ENCODE measurements at regions not wholly inside any gene's neighbourhood (a gene's known extent, or its start where the extent isn't known, plus 50 kb on each side); places are given as distances from the start of the nearest gene placed in this dataset.

DNA sequence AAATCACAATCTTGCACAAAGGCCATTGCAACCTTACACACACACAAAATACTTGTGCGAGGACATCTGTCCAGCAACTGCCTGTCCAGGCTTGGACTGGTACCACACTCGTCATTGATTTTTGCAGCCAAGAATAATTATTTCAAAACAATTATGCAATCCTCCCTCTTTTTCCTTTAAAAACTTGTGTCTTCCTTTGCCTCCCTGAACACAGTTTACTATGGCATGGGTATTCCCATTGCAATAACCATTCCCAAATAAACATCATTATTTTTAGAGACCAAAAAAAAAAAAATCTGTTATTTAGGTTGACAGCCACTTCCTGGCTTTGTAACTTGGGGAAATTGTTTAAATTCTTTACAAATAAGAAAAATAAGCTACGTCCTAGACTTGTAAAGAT lies 54.0 kb downstream of the C11orf91 start:
- Mint-ChIP-seq H3K27ac (no peak overlapping the region), H3K4me1 (ENCODE audit: unreplicated experiment) (peaks cover 7% of the 10 kb centered on the region), H3K36me3 (peaks cover 3% of the 10 kb centered on the region), H3K4me3 (no peak overlapping the region), H3K27me3 (no peaks in the 10 kb centered on the region), H3K9me3 (no peaks in the 10 kb centered on the region)
- TF ChIP-seq, protein P1, sequence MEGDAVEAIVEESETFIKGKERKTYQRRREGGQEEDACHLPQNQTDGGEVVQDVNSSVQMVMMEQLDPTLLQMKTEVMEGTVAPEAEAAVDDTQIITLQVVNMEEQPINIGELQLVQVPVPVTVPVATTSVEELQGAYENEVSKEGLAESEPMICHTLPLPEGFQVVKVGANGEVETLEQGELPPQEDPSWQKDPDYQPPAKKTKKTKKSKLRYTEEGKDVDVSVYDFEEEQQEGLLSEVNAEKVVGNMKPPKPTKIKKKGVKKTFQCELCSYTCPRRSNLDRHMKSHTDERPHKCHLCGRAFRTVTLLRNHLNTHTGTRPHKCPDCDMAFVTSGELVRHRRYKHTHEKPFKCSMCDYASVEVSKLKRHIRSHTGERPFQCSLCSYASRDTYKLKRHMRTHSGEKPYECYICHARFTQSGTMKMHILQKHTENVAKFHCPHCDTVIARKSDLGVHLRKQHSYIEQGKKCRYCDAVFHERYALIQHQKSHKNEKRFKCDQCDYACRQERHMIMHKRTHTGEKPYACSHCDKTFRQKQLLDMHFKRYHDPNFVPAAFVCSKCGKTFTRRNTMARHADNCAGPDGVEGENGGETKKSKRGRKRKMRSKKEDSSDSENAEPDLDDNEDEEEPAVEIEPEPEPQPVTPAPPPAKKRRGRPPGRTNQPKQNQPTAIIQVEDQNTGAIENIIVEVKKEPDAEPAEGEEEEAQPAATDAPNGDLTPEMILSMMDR (conservative IDR thresholded peaks at IDR 0.05), result no peak
- DNase-seq (ENCODE audit: extremely low spot score, unreplicated experiment), result no peak

DNA sequence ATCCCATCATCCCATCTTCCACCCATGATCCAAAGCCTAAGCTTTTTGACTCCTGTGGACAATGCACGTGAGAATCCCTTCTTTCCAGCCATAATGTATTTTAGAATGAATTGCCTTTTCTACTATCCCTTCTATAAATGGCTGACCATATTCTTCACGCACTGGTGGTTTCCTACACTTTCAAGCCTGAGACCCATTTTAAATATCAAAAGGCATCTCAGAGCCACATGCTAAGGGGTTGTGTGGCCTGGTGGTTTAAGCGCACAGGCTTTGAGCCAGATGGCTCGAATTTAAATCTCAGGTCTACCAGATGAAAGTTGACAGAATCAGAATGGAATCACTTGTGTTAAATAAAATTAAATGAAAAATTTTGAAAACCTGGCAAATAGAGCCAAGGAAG lies 54.5 kb downstream of the C11orf91 start:
- DNase-seq (ENCODE audit: extremely low spot score, unreplicated experiment), result no peak
- H3K4me1 Mint-ChIP-seq (ENCODE audit: unreplicated experiment), result peaks cover 7% of the 10 kb centered on the region
- peaks cover 3% of the 10 kb centered on the region for H3K36me3 Mint-ChIP-seq
- no peaks in the 10 kb centered on the region for H3K27me3 Mint-ChIP-seq
- no peak overlapping the region for H3K4me3 Mint-ChIP-seq
- TF ChIP-seq, protein P1 (conservative IDR thresholded peaks at IDR 0.05), result no peak
- H3K9me3 Mint-ChIP-seq, result no peaks in the 10 kb centered on the region
- H3K27ac Mint-ChIP-seq, result no peak overlapping the region

DNA sequence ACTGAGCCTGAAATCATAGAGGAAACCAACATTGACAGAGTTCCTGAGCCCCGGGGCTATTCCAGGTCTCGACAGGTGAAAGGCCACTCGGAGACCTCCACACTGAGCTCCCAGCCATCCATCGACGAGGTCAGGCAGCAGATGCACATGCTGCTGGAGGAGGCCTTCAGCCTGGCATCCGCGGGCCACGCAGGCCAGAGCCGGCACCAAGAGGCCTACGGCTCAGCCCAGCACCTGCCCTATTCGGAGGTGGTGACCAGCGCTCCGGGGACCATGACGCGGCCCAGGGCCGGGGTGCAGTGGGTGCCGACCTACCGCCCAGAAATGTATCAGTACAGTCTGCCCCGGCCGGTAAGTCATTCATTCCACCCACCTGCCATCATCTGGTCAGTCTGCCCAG lies 54.9 kb downstream of the C11orf91 start:
- no peak overlapping the region for H3K27ac Mint-ChIP-seq
- H3K9me3 Mint-ChIP-seq, result no peaks in the 10 kb centered on the region
- DNase-seq (ENCODE audit: extremely low spot score, unreplicated experiment), result no peak
- no peaks in the 10 kb centered on the region for H3K27me3 Mint-ChIP-seq
- peaks cover 3% of the 10 kb centered on the region for H3K36me3 Mint-ChIP-seq
- TF ChIP-seq, protein P1 (conservative IDR thresholded peaks at IDR 0.05), result no peak
- no peak overlapping the region for H3K4me3 Mint-ChIP-seq
- H3K4me1 Mint-ChIP-seq (ENCODE audit: unreplicated experiment), result peaks cover 7% of the 10 kb centered on the region

DNA sequence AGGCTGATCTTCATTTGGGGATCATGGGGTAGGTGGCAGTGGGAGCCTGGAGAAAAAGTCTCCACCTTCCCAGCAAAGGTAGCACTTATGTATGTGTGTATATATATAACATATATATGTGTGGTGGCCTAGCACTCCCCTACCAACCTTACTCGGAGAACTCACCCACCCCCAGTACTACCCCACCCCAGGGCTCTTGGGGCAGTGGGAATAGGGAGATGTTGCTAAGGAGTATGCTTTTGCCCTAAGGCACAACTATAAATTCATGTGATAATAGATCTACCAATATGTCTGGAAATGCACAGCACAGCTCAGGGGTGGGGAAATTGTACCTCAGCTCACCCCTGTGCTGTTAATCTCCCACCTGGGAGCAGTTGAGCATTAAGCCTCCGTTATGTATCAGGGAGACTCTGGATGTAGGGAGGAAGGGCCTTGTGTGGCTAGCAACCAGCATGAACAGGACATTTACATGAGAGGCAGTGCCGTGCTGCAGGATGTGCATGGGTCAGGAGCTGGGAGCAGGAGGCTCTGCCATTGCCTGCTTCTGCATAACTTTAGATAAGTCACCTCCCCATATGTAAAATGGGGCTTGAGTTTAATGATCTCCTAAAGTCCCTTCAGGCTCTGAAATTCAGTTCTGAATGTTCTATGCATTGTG lies 57.3 kb downstream of the C11orf91 start:
- peaks cover 3% of the 10 kb centered on the region for H3K36me3 Mint-ChIP-seq
- TF ChIP-seq, protein P1 (conservative IDR thresholded peaks at IDR 0.05), result no peak
- H3K4me1 Mint-ChIP-seq (ENCODE audit: unreplicated experiment), result no peaks in the 10 kb centered on the region
- no peak overlapping the region for H3K4me3 Mint-ChIP-seq
- DNase-seq (ENCODE audit: extremely low spot score, unreplicated experiment), result no peak
- H3K9me3 Mint-ChIP-seq, result no peaks in the 10 kb centered on the region
- no peaks in the 10 kb centered on the region for H3K27me3 Mint-ChIP-seq
- no peak overlapping the region for H3K27ac Mint-ChIP-seq

DNA sequence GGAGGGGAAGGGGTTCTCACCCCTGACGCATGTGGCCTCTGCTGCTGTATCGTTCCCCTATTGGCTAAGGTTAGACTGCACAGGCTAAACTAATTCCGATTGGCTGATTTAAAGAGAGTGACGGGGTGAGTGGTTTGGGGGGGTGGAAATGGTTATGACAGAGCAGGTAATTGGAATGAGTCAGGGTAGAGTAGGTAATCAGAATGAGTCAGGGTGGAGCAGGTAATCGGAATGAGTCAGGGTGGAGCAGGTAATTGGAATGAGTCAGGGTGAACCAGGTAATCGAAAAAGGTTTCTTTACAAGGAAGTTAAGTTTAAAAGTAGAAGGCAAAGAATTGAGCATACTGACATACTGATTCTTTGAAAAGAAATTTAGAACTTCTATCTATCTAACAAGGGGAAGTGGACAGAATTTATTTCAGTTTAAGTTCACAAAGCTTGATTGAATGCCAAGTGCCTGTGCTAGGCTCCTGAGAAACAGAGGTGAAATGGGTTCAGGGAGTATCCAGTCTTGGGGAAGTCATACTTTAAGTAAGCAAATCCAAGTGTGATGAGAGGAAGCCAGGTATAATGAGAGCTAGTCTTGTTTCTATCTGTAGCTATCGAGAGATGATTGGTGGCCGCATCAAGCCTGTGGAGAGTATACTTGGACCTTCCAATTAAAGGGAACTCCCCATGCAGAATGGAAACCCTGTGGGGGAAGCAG lies 58.0 kb downstream of the C11orf91 start:
- DNase-seq (ENCODE audit: extremely low spot score, unreplicated experiment), result no peak
- TF ChIP-seq, protein P1 (conservative IDR thresholded peaks at IDR 0.05), result no peak
- H3K27me3 Mint-ChIP-seq, result no peaks in the 10 kb centered on the region
- no peaks in the 10 kb centered on the region for H3K4me1 Mint-ChIP-seq (ENCODE audit: unreplicated experiment)
- H3K9me3 Mint-ChIP-seq, result no peaks in the 10 kb centered on the region
- peak overlapping the region; percentile 48 for H3K27ac Mint-ChIP-seq
- H3K36me3 Mint-ChIP-seq, result peaks cover 3% of the 10 kb centered on the region
- no peak overlapping the region for H3K4me3 Mint-ChIP-seq
